ENCODE measurements at regions not wholly inside any gene's neighbourhood (a gene's known extent, or its start where the extent isn't known, plus 50 kb on each side); places are given as distances from the start of the nearest gene placed in this dataset.

- DNase-seq: no peak
Measured at GRCh38 chr3:68033867-68034266, 379.5 kb upstream of the SUCLG2 start.

GRCh38 chr3:68032209-68032608 is 377.8 kb upstream of the SUCLG2 start:
- no peak for DNase-seq

- DNase-seq: no peak
Measured at GRCh38 chr3:68025189-68025588, 370.8 kb upstream of the SUCLG2 start.

GRCh38 chr3:68019876-68020275 is 365.5 kb upstream of the SUCLG2 start:
- no peak for DNase-seq

GRCh38 chr3:68018275-68018674 is 363.9 kb upstream of the SUCLG2 start:
- DNase-seq: no peak

GRCh38 chr3:68017069-68017468 is 362.7 kb upstream of the SUCLG2 start:
- DNase-seq: no peak

GRCh38 chr3:68009900-68010299 is 355.5 kb upstream of the SUCLG2 start:
- DNase-seq: no peak

- DNase-seq: peak; percentile 63
Measured at GRCh38 chr3:68007621-68008226, 353.3 kb upstream of the SUCLG2 start.

- no peak for DNase-seq
Measured at GRCh38 chr3:68006646-68007045, 352.2 kb upstream of the SUCLG2 start.

GRCh38 chr3:68004091-68004490 is 349.7 kb upstream of the SUCLG2 start:
- DNase-seq: no peak

- no peak for DNase-seq
Measured at GRCh38 chr3:67998281-67998680, 343.9 kb upstream of the SUCLG2 start.

GRCh38 chr3:67995206-67995605 is 340.8 kb upstream of the SUCLG2 start:
- DNase-seq: no peak

GRCh38 chr3:67986706-67987105 is 332.3 kb upstream of the SUCLG2 start:
- no peak for DNase-seq

GRCh38 chr3:67983166-67983565 is 328.8 kb upstream of the SUCLG2 start:
- no peak for DNase-seq

- no peak for DNase-seq
Measured at GRCh38 chr3:67981077-67981476, 326.7 kb upstream of the SUCLG2 start.

GRCh38 chr3:67979342-67979741 is 324.9 kb upstream of the SUCLG2 start:
- no peak for DNase-seq

GRCh38 chr3:67977762-67978161 is 323.4 kb upstream of the SUCLG2 start:
- no peak for DNase-seq

GRCh38 chr3:67976663-67977062 is 322.3 kb upstream of the SUCLG2 start:
- DNase-seq: no peak

- DNase-seq: no peak
Measured at GRCh38 chr3:67964596-67964995, 310.2 kb upstream of the SUCLG2 start.

GRCh38 chr3:67957268-67957667 is 302.9 kb upstream of the SUCLG2 start:
- DNase-seq: no peak

- peak; percentile 92 for DNase-seq
Measured at GRCh38 chr3:67947808-67948508, 293.5 kb upstream of the SUCLG2 start.

- DNase-seq: no peak
Measured at GRCh38 chr3:67946436-67946835, 292.0 kb upstream of the SUCLG2 start.

- no peak for DNase-seq
Measured at GRCh38 chr3:67943546-67943945, 289.1 kb upstream of the SUCLG2 start.

GRCh38 chr3:67941433-67942030 is 287.1 kb upstream of the SUCLG2 start:
- no peak for DNase-seq

Measured in islet precursor cell (in vitro differentiated cells).